ENCODE measurements at regions not wholly inside any gene's neighbourhood (a gene's known extent, or its start where the extent isn't known, plus 50 kb on each side); places are given as distances from the start of the nearest gene placed in this dataset.

- H4K20me1 ChIP-seq (ENCODE audit: insufficient read depth, low read length) = no peaks in the 10 kb centered on the region
- TF ChIP-seq CTCF (IDR thresholded peaks at IDR 0.05; ENCODE audit: low read length) (no peak), EZH2 (IDR thresholded peaks at IDR 0.05; ENCODE audit: borderline replicate concordance, low read length) (no peak)
These were observed 102.4 kb downstream of the ARRDC4 start for GRCh38 chr15:98062869-98063268.

GRCh38 chr15:98063315-98063714 lies 102.8 kb downstream of the ARRDC4 start:
- TF ChIP-seq CTCF (IDR thresholded peaks at IDR 0.05; ENCODE audit: low read length) (no peak), EZH2 (IDR thresholded peaks at IDR 0.05; ENCODE audit: borderline replicate concordance, low read length) (no peak)

More at GRCh38 chr15:98062869-98063268, 102.4 kb downstream of the ARRDC4 start:
- Histone ChIP-seq H3K9me2 (ENCODE audit: low read depth, low read length) (no peaks in the 10 kb centered on the region), H3K36me3 (ENCODE audit: insufficient read depth, low read length) (no peaks in the 10 kb centered on the region), H3K79me2 (ENCODE audit: insufficient read depth, low read length) (no peaks in the 10 kb centered on the region), H3K27ac (ENCODE audit: low read depth, low read length, poor library complexity, severe bottlenecking) (no peak overlapping the region), H3K9ac (ENCODE audit: low read length) (no peak overlapping the region), H3F3A (ENCODE audit: insufficient read depth, low read length) (no peaks in the 10 kb centered on the region), H3K9me3 (ENCODE audit: low read length) (no peaks in the 10 kb centered on the region), H2AFZ (ENCODE audit: low read length) (no peak overlapping the region), H3K27me3 (ENCODE audit: insufficient read depth, low read length) (no peaks in the 10 kb centered on the region), H3K4me1 (ENCODE audit: insufficient read depth, low read length, severe bottlenecking) (no peaks in the 10 kb centered on the region), H3K4me2 (ENCODE audit: low read length) (no peak overlapping the region), H3K4me3 (ENCODE audit: low read depth, low read length, poor library complexity, severe bottlenecking) (no peak overlapping the region)

GRCh38 chr15:98063871-98064270 lies 103.4 kb downstream of the ARRDC4 start:
- Histone ChIP-seq H2AFZ (ENCODE audit: low read length) (no peak overlapping the region), H3F3A (ENCODE audit: insufficient read depth, low read length) (no peaks in the 10 kb centered on the region), H3K27me3 (ENCODE audit: insufficient read depth, low read length) (no peaks in the 10 kb centered on the region), H3K4me3 (ENCODE audit: low read depth, low read length, poor library complexity, severe bottlenecking) (no peak overlapping the region), H3K9ac (ENCODE audit: low read length) (no peak overlapping the region), H3K4me2 (ENCODE audit: low read length) (no peak overlapping the region), H3K9me3 (ENCODE audit: low read length) (no peaks in the 10 kb centered on the region), H3K27ac (ENCODE audit: low read depth, low read length, poor library complexity, severe bottlenecking) (no peak overlapping the region), H3K36me3 (ENCODE audit: insufficient read depth, low read length) (no peaks in the 10 kb centered on the region), H4K20me1 (ENCODE audit: insufficient read depth, low read length) (no peaks in the 10 kb centered on the region), H3K79me2 (ENCODE audit: insufficient read depth, low read length) (no peaks in the 10 kb centered on the region), H3K4me1 (ENCODE audit: insufficient read depth, low read length, severe bottlenecking) (no peaks in the 10 kb centered on the region), H3K9me2 (ENCODE audit: low read depth, low read length) (no peaks in the 10 kb centered on the region)
- TF ChIP-seq CTCF (IDR thresholded peaks at IDR 0.05; ENCODE audit: low read length) (no peak), EZH2 (IDR thresholded peaks at IDR 0.05; ENCODE audit: borderline replicate concordance, low read length) (no peak)

More at GRCh38 chr15:98063315-98063714, 102.8 kb downstream of the ARRDC4 start:
- H3F3A ChIP-seq (ENCODE audit: insufficient read depth, low read length) = no peaks in the 10 kb centered on the region
- H3K4me3 ChIP-seq (ENCODE audit: low read depth, low read length, poor library complexity, severe bottlenecking) = no peak overlapping the region
- no peak overlapping the region for H2AFZ ChIP-seq (ENCODE audit: low read length)
- no peaks in the 10 kb centered on the region for H3K9me3 ChIP-seq (ENCODE audit: low read length)
- H3K27me3 ChIP-seq (ENCODE audit: insufficient read depth, low read length) = no peaks in the 10 kb centered on the region
- no peak overlapping the region for H3K9ac ChIP-seq (ENCODE audit: low read length)
- no peaks in the 10 kb centered on the region for H3K9me2 ChIP-seq (ENCODE audit: low read depth, low read length)
- no peaks in the 10 kb centered on the region for H3K79me2 ChIP-seq (ENCODE audit: insufficient read depth, low read length)
- no peaks in the 10 kb centered on the region for H3K36me3 ChIP-seq (ENCODE audit: insufficient read depth, low read length)
- H4K20me1 ChIP-seq (ENCODE audit: insufficient read depth, low read length) = no peaks in the 10 kb centered on the region
- no peaks in the 10 kb centered on the region for H3K4me1 ChIP-seq (ENCODE audit: insufficient read depth, low read length, severe bottlenecking)
- H3K4me2 ChIP-seq (ENCODE audit: low read length) = no peak overlapping the region
- H3K27ac ChIP-seq (ENCODE audit: low read depth, low read length, poor library complexity, severe bottlenecking) = no peak overlapping the region
